A673 (cell line): ENCODE measurements at regions not wholly inside any gene's neighbourhood (a gene's known extent, or its start where the extent isn't known, plus 50 kb on each side); places are given as distances from the start of the nearest gene placed in this dataset.

Experiments
- BruUV-seq: library from RNA; stranded (reverse); fragments of 400-500 nt; replicated peaks from 2 replicates; lab custom pipeline; 2021; lab: Mats Ljungman, UMichigan
- CTCF ChIA-PET: fragments of 300-600 bp; sonication (Branson Sonifier 250); formaldehyde crosslinking; loops from one replicate; lab custom pipeline; 2022; ENCODE audit warnings: antibody characterized with exemption; lab: Charles Lee
- POLR2A ChIA-PET: fragments of 300-600 bp; sonication (Branson Sonifier 250); formaldehyde crosslinking; loops from one replicate; lab custom pipeline; 2022; ENCODE audit warnings: antibody characterized with exemption; ENCODE audit not compliant: low non-redundant PET; lab: Charles Lee
- DNase-seq: peaks from one replicate; pipeline ENCODE4 v3.0.0-alpha.2; 2015; ENCODE audit warnings: low spot score
- H3K27ac ChIP-seq: fragments of 200-600 bp; sonication (generic); 2 replicates; pipeline ENCODE4 v1.5.1; 2016; ENCODE audit warnings: mixed run types, low read depth, mild to moderate bottlenecking, mixed read lengths, antibody characterized with exemption, low read length; ENCODE audit not compliant: poor library complexity, severe bottlenecking
- H3K27me3 ChIP-seq: fragments of 200-600 bp; sonication (generic); replicated peaks from 2 replicates; pipeline ENCODE4 v1.6.1; 2017; ENCODE audit warnings: mixed run types, low read depth, mild to moderate bottlenecking, mixed read lengths, antibody characterized with exemption, low read length; ENCODE audit not compliant: insufficient read depth, poor library complexity
- H3K36me3 ChIP-seq: fragments of 200-600 bp; sonication (generic); 2 replicates; pipeline ENCODE4 v1.6.1; 2016; ENCODE audit warnings: mixed run types, mild to moderate bottlenecking, mixed read lengths, antibody characterized with exemption, low read length; ENCODE audit not compliant: insufficient read depth, poor library complexity, severe bottlenecking
- H3K4me1 ChIP-seq: fragments of 200-600 bp; sonication (generic); 2 replicates; pipeline ENCODE4 v1.6.1; 2017; ENCODE audit warnings: mixed run types, mild to moderate bottlenecking, mixed read lengths, antibody characterized with exemption, low read length; ENCODE audit not compliant: insufficient read depth, poor library complexity, severe bottlenecking
- H3K4me3 ChIP-seq: fragments of 200-600 bp; sonication (generic); 2 replicates; pipeline ENCODE4 v1.5.1; 2016; ENCODE audit warnings: low read depth, mixed run types, mild to moderate bottlenecking, mixed read lengths, low read length; ENCODE audit not compliant: poor library complexity, severe bottlenecking
- H3K9me3 ChIP-seq: fragments of 200-600 bp; sonication (generic); 2 replicates; pipeline ENCODE4 v1.6.1; 2016; ENCODE audit warnings: mixed run types, low read depth, mild to moderate bottlenecking, mixed read lengths, antibody characterized with exemption, low read length; ENCODE audit not compliant: poor library complexity, severe bottlenecking
- CTCF ChIP-seq: fragments of 300-800, 200-600 bp; sonication (generic); conservative IDR thresholded peaks from 2 replicates; pipeline ENCODE4 v1.5.1; 2017; ENCODE audit warnings: low read depth, mild to moderate bottlenecking, antibody characterized with exemption, low read length, moderate library complexity, mixed read lengths
- EZH2 ChIP-seq: fragments of 200-600 bp; sonication (generic); IDR thresholded peaks from 2 replicates; pipeline ENCODE4 v1.6.1; 2017; ENCODE audit warnings: borderline replicate concordance, low read depth, mild to moderate bottlenecking, mixed read lengths, antibody characterized with exemption, low read length; ENCODE audit not compliant: poor library complexity, severe bottlenecking
- intact Hi-C: fragments of 100-400 bp; cut with micrococcal nuclease; formaldehyde crosslinking; loops from one replicate; pipeline ENCODE4 v1.10.0; 2022; ENCODE audit not compliant: unreplicated experiment

GRCh38 chr13:47628666-47629065 is 372.4 kb downstream of the SUCLA2 start:
- no peaks in the 10 kb centered on the region for H3K36me3 ChIP-seq
- no peak for TF ChIP-seq EZH2
- TF ChIP-seq CTCF = no peak
- BruUV-seq = no TSS peak
- no peak for DNase-seq
- intact Hi-C loops = no loop called here
- ChIA-PET CTCF (no interaction called here), POLR2A (no interaction called here)
- H3K4me3 ChIP-seq = no peak overlapping the region
- no peaks in the 10 kb centered on the region for H3K27me3 ChIP-seq
- no peaks in the 10 kb centered on the region for H3K9me3 ChIP-seq
- no peak overlapping the region for H3K27ac ChIP-seq
- H3K4me1 ChIP-seq = no peaks in the 10 kb centered on the region

- Histone ChIP-seq H3K9me3 (no peaks in the 10 kb centered on the region), H3K4me1 (no peaks in the 10 kb centered on the region), H3K4me3 (no peak overlapping the region), H3K36me3 (no peaks in the 10 kb centered on the region), H3K27ac (no peak overlapping the region), H3K27me3 (peaks cover 30% of the 10 kb centered on the region)
- intact Hi-C loops = no loop called here
- ChIA-PET POLR2A (no interaction called here), CTCF (no interaction called here)
- BruUV-seq = no TSS peak
- no peak for TF ChIP-seq EZH2
- TF ChIP-seq CTCF = no peak
- no peak for DNase-seq
Observed at GRCh38 chr13:47623862-47624261, 377.2 kb downstream of the SUCLA2 start.

GRCh38 chr13:47621931-47622330 is 379.1 kb downstream of the SUCLA2 start:
- no TSS peak for BruUV-seq
- DNase-seq = no peak
- intact Hi-C loops = no loop called here
- H3K27ac ChIP-seq = no peak overlapping the region
- no peak overlapping the region for H3K4me3 ChIP-seq
- no peaks in the 10 kb centered on the region for H3K4me1 ChIP-seq
- POLR2A ChIA-PET = no interaction called here
- H3K36me3 ChIP-seq = no peaks in the 10 kb centered on the region
- TF ChIP-seq EZH2 (no peak), CTCF (no peak)
- CTCF ChIA-PET = no interaction called here
- peaks cover 30% of the 10 kb centered on the region for H3K27me3 ChIP-seq
- H3K9me3 ChIP-seq = no peaks in the 10 kb centered on the region
